CD1c-positive myeloid dendritic cell (primary cell): ENCODE measurements at regions not wholly inside any gene's neighbourhood (a gene's known extent, or its start where the extent isn't known, plus 50 kb on each side); places are given as distances from the start of the nearest gene placed in this dataset.
A peak's percentile ranks its signal among the peaks of the same experiment; 100 is the strongest.
"Not testable (repeated sequence)": the region's sequence is repeated elsewhere in the genome, so short reads cannot be mapped to it uniquely, and the experiment has no call there.

Experiments
- DNase-seq: peaks from one replicate; pipeline ENCODE4 v3.0.0-alpha.2; 2016; ENCODE audit errors: extremely low spot score

DNA sequence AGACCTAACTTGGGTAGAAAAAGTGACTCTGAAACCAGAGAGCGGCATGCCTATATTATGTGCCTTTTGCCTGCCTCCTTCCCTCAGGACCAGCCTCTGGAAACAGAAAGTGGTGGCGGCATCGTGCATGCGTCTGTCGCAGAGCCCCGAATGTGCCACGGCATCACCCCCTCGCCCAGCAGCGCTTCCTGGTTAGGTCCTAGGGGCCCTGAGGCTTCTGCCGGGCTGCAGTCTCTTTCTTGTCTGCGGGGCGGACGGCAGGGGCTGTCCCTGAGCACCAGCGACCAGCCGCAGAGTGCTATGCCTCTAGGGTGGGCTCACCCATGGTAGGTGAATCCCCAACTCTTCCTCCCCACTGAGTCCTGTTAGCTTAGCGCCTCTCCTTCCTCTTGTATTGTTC lies 68.7 kb downstream of the VSIG4 start:
- DNase-seq = no peak

DNA sequence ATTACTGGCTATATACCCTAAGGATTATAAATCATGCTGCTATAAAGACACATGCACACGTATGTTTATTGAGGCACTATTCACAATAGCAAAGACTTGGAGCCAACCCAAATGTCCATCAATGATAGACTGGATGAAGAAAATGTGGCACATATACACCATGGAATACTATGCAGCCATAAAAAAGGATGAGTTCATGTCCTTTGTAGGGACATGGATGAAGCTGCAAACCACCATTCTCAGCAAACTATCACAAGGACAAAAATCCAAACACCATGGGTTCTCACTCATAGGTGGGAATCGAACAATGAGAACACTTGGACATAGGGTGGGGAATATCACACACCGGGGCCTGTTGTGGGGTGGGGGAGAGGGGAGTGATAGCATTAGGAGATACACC lies 72.7 kb downstream of the VSIG4 start:
- DNase-seq = not testable (repeated sequence)

DNA sequence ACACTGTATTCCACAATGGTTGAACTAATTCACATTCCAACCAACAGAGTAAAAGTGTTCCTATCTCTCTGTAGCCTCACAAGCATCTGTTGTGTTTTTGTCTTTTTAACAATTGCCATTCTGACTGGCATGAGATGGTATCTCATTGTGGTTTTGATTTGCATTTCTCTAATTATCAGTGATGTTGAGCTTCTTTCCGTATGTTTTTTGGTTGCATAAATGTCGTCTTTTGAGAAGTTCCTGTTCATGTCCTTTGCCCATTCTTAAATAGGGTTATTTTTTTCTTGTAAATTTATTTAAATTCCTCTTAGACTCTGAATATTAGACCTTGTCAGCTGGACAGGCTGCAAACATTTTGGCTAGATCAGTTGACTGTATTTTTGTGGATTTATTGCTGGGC lies 78.2 kb downstream of the VSIG4 start:
- no peak for DNase-seq

DNA sequence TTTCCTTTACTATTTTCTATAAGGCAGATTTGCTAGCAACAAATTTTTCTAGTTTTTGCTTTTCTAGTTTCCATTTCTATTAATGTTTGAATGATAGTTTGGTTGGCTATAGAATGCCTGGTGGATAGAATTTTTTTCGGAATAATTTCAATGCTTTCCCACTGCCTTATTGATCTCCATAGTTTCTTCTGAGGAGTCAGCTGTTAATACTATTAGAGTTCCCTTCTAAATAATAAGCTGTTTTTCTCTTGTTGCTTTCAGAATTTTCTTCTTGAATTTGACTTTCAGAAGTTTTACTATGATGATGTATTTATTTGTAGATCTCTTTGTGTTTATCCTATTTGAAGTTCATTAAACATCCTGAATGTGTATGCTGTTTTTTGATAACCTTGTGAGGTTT lies 91.8 kb downstream of the VSIG4 start:
- no peak for DNase-seq

DNA sequence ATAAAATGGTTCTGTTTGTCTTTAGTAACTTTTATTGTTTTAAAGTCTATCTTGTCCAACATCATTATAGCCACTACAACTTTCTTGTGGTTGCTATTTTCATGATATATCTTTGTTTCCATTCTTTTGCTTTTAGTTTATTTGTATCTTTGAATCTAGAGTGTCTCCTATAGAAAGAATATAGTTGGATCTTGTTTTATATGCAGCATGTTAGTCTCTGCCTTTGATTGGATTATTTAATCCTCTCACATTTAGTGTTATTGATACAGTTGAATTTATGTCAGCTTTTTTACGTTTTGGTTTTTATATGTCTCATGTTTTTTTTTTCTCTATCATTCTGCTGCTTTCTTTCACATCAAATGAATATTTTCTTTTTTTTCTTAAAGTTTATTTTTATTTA lies 98.1 kb downstream of the VSIG4 start:
- no peak for DNase-seq

DNA sequence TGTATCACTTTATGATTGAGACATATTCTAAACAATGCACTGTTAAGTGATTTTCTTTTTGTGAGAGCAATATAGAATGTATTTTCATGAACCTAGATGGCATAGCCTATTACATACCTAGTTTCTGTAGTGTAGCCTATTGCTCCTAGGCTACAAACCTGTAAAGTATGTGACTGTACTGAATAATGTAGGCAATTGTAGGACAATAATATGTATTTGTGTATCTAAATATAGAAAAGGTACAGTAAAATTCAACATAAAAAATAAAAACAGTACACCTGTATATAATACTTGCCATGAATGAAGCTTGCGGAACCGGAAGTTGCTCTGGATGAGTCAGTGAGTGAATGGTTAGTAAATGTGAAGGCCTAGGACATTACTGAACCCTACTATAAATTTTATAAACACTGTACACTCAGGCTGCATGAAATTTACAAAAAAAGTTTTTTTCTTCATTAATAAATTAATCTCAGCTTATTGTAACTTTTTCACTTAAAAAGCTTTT lies 106.7 kb downstream of the VSIG4 start:
- DNase-seq = no peak

DNA sequence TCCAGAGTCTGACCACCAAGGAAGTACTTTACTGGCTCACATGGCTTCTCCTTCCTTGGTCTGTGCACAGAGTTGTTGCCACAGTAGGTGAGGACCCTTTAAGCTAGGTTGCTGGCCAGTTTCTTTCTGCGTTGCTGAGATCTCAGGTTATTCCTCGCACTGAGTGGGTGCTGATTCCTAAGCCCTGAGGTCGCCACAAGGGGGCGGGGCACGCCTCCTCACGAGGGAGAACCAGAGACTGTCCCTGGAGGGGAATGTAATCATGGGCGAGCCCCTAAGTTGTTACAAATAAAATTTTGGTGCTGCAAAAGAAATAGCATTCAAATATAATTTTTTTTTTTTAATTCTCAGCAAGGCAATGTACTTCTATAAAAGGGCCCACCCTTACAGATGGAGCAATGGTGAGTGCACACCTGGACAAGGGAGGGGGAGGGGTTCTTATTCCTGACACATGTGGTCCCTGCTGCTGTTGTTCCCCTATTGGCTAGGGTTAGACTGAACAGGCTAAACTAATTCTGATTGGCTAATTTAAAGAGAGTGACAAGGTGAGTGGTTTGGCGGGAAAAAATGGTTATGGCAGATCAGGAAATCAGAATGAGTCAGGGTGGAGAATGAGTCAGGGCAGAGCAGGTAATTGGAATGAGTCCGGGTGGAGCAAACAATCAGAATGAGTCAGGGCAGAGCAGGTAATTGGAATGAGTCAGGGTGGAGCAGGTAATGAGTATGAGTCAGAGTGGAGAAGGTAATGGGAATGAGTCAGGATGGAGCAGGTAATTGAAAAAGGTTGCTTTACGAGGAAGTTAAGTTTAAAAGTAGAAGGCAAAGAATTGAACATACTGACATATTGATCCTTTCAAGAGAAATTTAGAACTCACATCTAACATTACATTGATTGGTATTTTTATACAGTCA lies 107.5 kb downstream of the VSIG4 start:
- no peak for DNase-seq

DNA sequence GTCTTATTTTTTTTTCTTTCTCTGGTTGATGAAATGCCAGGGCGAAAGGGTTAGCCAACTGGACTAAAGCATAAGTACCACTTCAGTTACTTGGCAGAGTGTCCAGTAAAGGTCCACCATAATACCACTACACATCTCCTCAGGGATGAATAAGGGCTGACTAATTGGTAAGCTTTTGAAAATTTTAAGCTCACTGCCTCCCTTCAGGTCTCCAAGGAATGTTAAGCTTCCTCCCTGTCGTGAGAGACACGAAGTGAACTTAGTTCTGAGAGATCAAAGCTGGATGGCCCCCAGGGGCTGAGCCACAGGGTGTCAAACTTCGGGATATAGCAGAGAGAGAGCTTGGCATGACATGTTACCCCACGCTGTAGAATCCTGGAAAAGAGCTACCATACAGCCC lies 111.4 kb downstream of the VSIG4 start:
- DNase-seq = no peak

DNA sequence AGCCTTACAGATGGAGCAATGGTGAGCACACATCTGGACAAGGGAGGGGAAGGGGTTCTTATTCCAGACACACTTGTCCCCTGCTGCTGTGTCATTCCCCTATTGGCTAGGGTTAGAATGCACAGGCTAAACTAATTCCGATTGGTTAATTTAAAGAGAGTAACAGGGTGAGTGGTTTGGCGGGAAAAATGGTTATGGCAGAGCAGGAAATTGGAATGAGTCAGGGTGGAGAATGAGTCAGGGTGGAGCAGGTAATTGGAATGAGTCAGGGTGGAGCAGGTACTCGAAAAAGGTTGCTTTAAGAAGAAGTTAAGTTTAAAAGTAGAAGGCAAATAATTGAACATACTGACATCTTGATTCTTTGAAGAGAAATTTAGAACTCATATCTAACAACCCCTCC lies 112.5 kb downstream of the VSIG4 start:
- DNase-seq = not testable (repeated sequence)

DNA sequence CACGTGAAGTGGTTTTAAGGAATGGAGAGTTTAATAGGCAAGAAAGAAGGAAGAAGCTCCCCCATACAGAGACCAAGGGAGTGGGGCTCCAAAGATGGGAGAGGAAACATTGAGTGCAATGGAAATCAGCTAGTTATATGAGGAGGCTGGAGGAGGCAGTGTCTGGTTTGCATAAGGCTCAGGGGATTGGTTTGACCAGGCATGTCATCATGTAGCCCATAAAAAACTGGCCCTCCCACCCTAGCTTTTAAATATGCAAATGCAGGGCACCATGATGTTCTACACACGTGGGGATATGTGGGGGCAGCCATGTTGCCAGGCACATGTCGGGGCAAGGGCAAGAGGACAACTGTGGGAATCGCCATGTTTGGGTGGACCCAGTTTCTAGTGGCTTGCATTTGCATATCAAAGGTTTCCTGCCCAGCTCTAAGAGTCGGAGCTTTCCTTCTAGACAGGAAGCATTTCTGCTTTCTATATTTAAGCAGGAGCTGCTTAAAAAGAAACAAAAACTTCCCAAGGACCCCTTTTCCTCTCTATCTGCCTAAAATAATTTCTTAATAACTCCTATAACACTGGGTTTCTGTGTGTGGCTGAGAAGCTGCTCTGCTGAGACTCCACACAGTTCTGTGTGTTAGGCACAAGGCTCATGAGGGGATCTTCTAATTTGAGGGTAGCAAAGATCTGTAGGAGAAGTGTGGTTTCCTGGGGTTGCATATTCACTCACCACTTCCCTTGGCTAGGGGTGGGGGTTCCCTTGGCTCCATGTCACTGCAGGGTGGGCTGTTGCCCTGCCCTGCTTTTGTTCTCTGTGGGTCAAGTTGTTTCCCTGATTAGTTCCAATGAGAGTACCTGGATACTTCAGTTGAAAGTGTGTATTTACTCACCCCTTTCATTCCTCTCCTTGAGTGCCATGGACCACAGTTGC lies 113.5 kb downstream of the VSIG4 start:
- DNase-seq = peak; percentile 21

DNA sequence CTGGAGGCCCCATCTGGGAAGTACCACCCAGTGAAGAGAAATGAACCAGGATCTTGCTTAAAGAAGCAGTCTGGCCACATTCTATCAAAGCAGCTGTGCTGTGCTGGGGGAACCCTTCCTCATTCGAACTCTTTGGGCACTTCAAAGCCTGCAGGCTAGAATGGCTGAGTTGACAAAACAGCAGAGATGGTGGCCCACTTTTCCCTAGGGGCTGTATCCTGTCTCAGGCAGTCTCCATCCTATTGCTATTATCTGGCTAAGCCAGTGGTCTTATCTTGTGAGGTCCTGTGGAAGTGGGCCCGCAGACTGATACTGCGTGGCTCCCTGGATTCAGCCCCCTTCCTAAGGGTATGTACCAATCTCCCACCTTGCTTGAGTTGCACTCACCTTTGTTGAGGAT lies 114.3 kb downstream of the VSIG4 start:
- DNase-seq = no peak

DNA sequence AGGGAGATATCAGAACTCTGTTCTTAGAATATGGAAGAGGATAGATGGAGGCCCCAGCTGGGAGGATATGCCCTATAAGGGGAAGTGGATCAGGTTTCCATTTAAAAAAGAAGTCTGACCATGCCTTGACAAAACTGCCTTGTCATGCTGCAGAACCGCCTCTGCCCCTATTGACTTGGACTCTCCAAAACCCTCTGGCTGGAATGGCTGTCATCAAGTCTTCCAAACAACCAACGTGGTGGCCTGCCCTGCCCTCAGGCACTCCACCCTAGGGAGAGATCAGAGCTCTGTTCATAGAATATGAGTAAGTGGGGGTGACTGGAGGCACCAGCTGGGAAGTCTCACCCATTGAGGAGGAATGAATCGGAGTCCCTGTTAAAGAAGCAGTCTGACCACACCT lies 114.9 kb downstream of the VSIG4 start:
- no peak for DNase-seq

DNA sequence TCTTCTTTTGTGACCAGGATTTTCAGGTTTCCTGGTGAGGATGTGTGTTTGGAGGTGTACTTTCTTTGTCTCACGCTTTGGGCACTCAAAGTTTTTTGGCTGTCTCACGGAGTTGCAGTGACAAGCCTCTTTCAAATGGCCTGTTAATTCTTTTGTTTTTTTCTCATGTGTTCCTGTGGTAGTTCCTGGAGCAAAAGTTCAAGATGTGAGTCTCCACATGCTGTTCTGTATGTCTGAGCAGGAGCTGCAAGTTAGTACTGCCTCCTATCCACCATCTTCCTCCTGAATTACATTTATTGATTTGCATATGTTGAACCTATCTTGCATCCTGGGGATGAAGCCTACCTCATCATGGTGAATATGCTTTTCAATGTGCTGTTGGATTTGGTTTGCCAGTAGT lies 118.5 kb downstream of the VSIG4 start:
- no peak for DNase-seq

DNA sequence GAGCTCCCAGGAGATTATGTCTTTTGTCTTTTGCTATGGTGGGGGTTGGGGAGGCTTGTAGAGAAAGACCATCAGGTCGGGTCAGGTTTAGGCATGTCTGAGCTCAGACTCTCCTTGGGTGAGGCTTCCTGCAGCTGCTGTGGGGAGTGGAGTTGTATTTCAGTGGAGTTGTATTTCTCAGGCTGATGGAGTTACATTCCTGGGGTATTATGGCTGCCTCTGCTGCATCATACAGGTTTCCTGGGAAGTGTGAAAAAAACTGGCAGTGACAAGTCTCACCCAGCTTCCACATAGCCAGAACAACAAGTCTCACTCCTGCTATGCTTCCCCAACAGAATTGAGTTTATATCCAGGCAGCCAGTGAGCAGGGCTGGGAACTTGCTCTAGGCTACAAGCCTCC lies 119.3 kb downstream of the VSIG4 start:
- no peak for DNase-seq

DNA sequence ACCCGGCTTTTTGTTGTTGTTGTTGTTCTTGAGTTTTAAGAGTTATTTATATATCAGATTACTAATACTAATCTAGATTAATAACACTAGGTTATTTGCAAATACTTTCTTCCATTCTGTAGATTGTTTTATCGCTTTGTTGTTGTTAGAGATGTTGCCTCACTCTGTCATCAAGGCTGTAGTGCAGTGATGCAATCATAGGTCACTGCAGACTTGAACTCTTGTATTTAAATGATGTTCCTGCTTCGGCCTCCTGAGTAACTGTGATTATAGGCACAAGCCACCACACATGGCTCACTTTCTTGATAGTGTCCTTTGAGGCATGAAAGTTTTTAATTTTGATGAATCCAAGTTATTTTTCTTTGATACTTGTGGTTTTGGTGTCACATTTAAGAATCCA lies 129.0 kb downstream of the VSIG4 start:
- no peak for DNase-seq

DNA sequence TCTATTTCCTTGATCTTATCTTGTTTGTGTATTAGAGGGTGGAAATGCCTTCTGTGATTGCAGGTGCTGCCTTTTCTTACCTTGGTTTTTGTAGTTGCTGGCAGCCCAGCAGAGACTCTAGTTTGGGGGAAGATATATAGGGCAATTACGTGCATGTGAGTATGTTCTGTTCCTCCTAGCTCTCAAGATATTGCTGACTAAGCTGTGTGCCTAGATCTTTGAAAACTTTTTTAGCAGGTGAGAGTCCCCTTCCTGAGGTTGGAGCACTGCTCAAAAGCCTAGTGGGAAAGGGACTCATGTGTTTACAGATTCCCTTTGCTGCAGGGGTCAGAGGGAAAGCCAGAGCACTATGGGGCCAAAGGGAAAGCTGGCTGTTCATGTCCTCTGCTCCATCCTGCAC lies 136.1 kb downstream of the VSIG4 start:
- no peak for DNase-seq

DNA sequence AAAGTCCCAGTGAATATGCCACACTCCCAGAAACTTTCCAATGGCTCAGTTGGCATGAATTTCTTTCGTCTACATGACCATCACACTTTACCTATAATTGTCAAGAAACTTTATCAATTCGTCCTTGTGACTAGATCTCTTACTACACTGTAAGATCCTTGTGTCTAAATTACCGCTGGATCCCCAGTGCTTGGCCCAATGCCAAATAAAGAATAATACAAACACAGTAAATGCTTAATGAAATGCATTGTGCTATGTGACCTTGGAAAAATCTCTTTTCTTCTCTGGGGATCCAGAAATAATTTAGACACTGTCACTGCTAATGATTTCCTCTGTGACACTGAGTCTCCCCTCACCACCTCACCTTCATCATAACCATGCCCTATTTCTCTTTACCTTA lies 137.9 kb downstream of the VSIG4 start:
- no peak for DNase-seq

DNA sequence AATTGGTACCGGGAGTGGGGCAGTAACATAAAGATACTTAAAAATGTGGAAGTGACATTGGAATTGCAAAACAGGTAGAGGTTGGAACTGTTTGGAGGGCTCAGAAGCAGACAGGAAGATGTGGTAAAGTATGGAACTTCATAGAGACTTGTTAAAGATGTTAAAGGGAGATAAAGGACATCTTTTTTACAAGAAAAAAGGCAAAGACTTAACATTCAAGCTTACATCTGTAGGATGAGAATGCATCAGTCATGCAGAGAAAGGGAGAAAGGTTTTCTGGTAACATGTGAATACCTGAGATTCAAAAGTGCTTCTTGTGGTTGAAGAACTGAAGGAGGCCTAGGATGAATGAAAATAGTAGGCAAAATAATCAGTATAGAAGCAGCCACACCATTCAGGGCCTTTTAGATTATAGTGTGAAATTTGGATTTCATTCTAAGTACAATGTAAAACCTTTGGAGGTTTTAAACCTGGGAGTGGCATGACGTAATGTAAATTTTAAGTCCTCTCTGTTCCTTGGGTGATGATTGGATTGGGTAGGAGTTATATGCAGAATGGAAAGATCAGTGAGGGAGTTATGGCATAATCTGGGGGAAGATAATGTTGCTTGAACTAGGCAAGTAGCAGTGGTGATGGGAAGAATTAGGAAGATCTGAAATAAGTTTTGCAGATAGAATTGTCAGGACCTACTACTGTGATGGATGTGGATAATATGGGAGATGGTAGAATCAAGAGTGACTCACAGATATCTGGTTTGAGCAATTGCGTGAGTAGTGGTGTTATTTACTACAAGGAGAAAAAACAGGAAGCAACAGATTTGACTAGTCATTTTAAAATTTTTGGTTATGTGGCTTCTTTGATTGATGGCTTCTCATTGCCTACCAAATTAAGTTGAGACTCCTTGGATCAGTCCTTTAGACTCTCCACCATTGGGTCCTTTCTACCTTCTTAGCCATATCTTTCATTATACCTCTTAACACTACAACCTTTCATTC lies 138.7 kb downstream of the VSIG4 start:
- peak; percentile 46 for DNase-seq

DNA sequence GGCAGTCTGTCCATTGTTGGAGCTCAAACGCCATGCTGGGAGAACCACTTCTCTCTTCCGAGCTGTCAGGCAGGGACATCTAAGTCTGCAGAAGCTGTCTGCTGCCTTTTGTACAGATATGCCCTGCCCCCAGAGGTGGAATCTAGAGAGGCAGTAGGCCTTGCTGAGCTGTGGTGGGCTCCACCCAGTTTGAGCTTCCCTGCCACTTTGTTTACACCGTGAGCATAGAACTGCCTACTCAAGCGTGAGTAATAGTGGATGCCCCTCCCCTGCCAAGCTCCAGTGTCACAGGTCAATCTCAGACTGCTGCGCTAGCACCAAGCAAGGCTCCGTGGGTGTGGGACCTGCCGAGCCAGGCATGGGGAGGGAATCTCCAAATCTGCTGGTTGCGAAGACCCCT lies 145.7 kb downstream of the VSIG4 start:
- no peak for DNase-seq

DNA sequence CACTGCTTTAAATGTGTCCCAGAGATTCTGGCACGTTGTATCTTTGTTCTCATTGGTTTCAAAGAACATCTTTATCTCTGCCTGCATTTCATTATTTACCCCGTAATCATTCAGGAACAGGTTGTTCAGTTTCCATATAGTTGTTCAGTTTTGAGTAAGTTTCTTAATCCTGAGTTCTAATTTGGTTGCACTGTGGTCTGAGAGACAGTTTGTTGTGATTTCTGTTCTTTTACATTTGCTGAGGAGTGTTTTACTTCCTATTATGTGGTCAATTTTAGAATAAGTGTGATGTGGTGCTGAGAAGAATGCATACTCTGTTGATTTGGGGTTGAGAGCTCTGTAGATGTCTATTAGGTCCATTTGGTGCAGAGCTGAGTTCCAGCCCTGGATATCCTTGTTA lies 148.1 kb downstream of the VSIG4 start:
- not testable (repeated sequence) for DNase-seq

DNA sequence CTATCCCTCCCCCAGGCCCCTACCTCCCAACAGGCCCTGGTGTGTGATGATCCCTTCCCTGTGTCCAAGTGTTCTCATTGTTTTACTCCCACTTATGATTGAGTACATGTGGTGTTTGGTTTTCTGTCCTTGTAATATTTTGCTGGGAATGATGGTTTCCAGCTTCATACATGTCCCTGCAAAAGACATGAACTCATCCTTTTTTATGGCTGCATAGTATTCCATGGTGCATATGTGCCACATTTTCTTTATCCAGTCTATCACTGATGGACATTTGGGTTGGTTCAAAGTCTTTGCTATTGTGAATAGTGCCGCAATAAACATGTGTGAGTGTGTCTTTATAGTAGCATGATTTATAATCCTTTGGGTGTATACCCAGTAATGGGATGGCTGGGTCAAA lies 151.7 kb downstream of the VSIG4 start:
- DNase-seq = not testable (repeated sequence)
